Ammon's horn (tissue), 1 donor: ENCODE measurements at regions not wholly inside any gene's neighbourhood (a gene's known extent, or its start where the extent isn't known, plus 50 kb on each side); places are given as distances from the start of the nearest gene placed in this dataset.

Source experiments
- DNase-seq: peaks from one replicate; pipeline ENCODE4 v3.0.0-alpha.2; 2016; ENCODE audit warnings: low spot score

DNA sequence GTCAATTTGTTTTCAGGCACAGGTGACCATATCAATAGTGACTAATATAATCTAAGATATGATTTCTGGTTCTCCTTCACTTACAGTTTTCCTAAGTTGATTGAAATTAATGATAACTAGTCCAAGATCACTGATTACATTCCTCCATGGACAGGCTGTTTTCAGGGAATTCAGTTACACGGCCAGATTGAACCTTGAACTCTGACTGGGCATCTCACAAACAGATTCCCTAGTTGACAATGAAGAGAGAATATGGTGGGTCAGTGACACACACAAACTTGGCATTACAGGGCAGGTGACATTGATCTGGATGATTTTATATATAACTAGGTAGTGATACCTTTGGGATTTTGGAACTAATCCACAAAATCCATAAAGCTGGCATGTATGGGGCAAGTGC lies 110.2 kb upstream of the EGR2 start:
- no peak for DNase-seq

DNA sequence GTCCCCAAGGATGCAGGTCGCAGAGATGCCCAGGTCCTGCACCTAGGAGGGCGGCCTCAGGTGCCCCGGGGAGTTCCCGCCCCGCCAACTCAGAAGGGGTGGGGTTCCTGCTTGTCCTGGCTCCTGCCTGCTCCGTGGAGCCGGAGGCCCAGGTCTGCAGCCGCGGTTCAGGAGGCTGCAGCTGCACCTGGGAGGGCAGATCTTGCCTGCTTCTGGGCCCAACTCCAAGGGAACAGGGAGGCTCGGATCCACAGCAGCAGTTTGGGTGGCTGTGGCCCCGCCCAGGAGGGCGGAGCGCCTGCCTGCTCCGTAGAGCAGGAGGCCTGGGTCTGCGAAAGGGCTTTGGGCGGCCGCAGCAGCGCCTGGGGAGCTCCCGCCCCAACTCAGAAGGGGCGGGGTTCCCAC lies 108.2 kb upstream of the EGR2 start:
- no peak for DNase-seq

DNA sequence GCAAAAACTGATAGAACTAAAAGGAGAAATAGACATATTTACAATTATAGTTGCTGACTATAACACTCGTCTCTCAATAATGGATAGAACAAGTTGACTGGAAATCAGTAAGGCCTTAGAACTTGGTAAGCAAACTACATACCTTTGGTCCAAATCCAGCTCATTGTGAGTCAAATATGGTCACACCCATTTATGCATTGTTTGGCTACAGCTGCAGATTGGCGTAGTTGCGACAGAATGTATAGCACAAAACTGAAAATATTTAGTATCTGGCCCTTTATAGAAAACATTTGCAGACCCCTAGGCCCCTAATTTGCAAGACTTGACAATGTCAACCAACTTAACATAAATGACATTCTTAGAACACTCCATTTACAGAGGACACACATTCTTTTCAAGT lies 103.6 kb upstream of the EGR2 start:
- no peak for DNase-seq

DNA sequence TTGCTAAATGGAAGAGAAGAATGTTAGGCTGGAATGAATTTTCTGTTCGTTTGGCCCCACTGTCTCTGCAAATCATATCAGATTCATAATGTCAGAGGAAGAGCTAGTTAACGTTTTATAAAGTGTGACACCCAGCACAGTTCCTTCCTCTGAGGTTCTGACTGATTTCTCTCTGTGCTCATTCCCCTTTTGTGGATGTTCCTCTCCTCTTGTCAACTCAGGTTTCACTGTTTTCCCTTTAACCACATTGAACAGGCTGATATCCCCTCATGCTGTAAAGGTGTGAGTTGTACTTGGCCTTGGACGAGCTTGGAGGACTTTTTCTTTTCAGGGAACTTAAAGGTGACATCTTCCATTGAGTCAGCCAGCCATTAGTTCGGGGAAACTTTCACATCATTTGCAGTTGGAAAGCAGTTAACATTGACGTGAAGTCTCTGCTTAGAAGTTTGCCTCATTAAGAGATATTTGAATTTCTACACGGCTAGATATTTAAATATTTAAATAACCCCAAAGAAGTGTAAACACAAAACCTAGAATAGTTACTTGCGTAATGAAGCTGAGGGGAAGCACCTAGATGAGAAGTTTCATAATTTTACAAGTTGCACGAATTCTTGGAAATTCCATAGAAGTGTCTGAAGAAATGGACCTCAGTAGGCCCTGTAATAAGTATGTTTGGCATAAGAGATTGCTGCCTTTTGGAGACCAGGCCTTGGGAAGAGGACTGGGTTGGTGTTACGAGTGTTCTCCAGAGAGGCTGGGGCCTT lies 101.5 kb upstream of the EGR2 start:
- no peak for DNase-seq

DNA sequence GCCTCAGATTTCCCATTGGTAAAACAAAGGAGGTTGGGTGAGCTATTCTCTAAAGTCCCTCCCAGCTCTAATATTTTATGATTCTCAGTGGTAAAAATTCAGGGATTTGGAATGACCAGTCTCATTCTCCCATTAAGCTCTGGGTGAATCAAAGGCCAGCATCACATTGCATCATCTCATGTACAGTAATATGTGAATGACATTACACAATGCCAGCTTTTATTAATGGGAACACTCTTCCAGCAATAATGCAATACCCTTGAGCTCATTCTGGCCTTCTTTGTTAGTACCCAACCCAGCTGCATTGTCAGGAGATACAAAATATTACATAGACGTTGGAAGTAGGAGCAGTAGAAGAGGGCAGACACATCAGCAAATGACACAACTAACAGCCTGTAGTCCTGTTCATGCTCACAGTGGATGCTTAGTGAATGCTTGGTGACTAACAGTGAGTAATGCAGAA lies 100.0 kb upstream of the EGR2 start:
- DNase-seq: no peak

DNA sequence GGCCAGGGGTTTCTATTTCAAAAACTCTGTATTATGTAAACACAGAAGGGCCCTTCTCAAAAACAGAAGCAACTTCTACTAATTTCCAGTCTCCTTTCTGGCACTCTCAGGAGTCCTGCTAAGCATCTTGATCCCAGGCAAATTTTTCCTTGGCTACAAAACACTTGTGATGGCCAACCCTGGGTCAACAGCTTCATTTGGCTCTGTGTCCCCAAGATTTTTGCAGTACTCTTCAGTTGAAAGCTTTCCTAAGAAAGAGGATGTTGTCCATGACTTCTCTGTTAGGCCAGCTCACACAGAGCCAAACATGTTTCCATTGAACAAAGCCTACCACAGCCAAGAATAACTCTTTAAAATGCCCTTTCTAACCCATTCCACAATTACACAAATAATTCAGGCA lies 99.0 kb upstream of the EGR2 start:
- no peak for DNase-seq

DNA sequence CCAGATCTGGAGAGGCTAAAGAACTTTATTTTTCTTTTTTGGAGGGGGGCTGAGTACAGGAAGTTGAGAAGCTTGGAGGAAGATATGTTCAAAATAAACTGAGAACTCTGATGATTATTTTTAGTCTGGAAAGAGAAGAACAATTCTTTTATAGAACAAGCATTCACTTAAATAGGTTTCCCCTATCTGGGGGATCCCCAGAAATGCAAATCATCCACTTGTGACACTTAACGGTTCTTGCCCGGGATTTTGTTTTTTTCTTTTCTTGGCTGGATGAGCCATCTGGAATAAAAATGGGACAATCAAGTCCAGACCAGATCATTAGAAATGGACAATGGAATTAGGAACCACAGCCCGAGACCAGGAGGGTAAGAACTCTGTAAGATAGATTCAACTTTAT lies 95.9 kb upstream of the EGR2 start:
- no peak for DNase-seq

DNA sequence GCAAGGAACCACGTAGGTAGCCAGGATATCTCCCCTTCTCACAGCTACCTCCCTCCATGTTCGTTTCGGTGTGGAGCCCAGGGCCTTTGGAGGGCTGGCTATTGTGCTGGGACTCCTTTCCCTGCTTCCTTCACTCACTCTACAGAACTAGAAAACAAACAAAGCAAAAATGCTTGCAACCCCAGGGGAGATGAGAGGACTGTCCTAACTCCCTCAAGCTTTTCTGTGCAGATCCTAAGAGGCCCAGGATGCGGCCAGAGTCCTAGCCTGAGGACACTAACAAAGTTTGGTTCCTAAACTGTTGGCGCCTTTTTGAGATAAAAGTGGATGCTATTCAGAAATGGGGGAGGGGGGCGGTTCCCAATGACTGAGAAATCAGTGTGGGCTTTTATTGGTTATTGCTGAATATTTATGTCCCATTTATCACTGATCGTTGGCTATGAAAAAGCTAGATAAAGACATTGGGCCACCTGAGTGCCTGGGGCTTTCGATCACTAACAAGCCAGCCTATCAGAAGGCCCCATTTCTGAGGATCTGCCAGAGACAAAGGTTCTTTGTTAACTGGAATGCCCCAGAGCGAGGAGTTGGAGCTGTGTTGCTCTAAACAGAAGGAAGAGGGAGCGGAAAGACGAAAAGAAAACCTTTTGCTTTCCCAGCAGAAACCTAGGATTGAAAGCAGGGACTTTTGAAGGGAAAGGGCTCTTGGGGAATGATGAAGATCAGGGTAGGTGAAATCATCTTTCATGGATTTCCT lies 95.2 kb upstream of the EGR2 start:
- DNase-seq: peak; percentile 58

DNA sequence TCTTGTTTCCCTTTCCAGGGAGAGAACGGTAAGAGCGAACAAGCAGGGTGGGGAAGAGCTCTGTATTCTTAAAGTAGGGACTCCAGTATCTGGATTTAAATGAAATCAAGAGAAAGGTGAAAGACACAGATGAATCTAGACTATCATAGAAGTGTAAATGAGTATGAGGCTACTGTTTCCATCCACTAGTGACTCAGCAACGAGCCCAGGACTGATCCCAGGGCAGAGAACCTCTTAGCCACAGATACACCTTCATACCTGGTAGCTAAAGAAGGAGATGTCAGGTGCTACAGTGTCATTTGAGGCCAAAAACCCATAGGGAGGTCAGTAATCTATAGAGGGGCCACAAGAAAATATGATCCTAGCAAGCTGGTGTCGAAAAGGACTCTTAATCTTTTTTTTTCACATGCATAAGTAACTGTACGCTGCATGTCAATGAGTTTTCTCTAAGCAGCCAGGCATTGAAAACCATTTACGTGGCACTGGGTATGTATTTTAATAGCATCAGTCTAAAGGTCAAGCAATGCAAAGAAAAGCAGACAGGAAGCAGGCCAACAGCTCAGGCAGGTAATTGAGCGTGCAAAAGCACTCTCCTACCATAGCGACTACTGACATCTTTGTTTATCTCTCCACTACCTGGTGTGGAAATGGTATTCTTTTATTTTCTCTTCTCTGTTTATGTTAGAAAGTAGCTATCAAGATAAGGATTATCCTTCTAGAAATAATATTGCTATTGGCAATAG lies 91.5 kb upstream of the EGR2 start:
- no peak for DNase-seq

DNA sequence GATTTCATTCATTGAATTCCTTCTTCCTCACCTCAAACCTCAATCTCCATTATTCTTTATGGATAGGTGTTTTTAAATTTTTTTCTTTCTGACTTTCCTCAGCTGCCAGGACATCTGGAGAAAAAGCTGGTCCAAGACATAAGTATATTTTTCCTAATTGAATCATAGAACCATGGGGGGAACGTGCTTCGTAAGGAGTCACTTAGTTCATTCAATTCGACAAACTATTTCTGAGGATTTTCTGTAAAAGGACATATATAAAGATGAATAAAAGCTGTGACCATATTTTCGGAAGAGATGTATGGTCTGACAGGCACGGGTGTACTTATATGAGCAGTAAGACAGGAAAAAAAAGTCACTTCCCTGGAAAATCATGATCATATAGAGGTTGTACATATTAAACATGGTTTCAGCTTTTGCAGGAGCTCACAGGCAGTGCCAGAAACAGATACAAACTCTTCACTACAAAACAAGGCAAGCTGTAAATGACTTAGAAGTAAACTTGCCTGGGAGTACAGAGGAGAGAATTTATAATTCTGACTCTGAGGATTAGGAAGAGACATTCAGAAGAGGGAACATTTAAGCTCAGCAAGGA lies 88.2 kb upstream of the EGR2 start:
- DNase-seq: no peak

DNA sequence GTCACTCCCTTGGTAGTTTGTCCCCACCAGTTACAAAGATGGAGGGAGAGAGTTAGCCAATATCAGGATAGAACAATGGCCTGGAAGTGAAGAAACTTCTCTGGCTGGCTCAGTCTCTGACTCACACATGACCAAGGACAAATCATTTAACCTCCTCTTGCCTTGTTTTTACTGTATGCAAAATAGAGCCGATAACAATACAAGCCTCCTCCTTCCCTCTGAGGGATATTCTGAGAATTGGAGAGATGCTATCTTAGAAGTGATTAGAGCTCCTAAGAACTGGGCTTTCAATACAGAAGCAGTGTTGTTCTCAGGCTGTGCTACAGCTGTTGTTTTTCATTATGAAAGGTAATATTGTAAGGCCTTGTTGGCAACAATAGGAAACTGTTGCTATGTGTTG lies 87.7 kb upstream of the EGR2 start:
- DNase-seq: no peak

DNA sequence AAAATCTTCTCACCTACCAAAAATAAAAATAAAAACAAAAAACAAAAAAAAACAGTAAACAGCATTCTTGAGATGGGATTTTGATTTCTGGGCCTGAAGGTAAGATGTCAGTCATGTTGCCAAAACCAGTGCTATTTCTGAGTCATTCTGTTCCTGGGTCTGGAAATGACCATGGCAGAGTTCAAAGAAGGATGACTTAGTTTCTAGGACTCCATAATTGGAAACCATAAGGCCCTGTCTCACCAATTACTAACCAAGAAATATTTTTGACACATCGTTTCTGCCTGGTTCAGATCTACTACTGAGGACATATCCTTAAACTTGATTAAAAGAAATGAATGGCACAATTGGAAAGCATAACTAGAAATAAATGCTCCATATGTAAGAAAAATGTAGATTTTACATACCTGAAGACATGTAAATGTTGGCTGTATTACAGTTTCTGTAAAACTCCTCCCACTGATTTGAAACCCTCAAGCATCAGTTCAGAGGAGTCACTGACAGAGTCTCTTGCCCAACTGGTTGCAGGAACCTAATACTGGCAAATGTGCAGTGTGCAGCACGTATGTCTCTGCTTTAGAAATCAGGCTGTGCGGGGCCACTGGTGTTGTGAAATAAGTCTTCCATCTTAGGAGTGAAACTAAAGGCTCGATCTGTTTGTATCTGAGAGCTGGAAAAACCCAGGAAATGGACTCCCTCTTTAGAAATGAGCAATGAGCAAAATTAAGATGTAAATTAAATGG lies 84.8 kb upstream of the EGR2 start:
- no peak for DNase-seq

DNA sequence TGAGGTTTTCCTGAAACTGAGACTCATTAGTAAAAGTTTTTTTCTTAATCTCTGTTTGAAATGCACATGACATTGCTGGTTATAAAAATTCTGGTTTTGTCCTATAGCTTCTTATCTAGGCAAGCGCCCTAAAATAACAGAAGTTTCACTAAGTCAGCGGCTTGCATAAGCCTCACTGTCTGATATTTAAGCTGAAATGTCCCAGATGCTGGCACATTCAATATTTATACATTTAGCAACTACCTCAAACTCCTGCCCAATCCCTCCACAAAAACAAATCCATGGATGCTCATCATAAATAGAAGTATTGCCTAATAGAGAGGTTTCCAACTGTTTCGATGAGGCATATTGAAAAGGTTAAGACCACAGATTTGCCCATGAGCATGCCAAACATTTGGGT lies 83.1 kb upstream of the EGR2 start:
- DNase-seq: no peak

DNA sequence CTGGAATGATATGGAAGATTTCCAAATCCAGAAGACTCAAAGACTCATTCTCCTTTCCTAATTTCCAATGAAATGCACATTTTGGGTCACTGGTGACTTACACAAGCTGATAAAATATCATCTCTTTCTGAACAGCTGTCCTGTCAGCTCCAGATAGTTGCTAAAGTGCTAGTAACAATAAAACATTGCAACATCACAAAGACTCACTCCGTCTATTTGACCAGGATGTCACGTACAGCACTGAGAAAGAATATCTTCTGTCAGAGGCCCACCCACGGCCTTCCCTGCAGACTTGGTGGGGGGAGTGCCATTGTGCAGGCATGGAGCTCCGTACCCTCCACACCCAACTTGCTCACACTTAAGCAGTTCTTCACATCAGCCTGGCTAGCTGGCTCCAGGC lies 78.9 kb upstream of the EGR2 start:
- no peak for DNase-seq

DNA sequence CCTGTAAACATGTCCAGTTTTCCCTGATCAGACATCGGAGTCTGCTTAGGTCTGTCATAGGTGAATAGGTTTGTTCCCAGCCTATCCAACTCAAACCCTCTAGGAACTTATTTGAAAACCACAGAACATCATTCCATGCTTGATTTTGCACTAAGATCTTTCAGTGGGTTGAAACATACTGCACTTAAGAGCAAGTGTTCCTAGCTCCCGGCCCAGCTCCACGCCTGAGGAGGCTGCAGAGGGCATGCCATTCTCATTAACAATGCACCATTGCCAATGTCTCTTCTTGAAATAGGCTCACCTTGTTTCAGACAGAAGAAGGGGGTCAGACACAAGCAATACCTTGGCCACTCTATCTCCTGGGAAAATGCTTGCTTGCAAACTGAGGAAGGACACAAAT lies 78.0 kb upstream of the EGR2 start:
- no peak for DNase-seq

DNA sequence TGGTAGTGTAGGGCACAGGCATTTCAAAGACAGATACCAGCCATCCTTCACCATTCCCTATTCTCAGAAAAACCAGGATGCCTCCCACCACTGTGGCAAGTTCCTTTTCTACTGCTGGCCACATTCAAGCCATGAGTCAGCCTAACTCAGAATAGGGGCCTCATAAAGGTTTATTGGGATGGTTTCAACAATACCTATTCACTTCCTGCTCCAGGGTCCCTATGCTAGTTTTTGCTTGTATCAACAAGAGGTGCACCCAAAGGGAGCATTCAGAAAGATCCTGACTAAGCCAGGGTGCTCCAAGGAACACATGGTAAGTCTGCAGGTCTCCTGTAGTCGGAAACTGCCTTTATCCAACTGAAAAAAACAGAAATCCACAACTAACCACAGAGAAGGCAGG lies 76.9 kb upstream of the EGR2 start:
- no peak for DNase-seq

DNA sequence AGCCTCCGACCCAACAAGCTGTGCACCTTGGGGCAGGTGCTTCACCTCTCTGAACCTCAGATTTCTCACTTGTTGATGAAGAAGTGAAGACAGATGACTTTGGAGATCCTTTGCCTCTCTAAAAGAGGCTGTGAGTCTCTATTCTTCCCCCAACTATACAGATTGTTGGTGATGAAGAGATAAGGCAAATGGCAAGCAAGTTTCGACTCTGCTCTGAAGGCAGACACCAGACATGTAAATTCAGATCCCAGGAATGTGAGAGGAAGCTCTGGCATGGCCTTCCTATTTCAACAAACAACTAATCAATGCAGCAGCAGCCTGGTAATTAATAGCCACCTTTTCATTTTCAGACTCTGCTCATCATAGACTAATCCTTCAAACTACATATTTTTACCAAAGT lies 74.2 kb upstream of the EGR2 start:
- no peak for DNase-seq

DNA sequence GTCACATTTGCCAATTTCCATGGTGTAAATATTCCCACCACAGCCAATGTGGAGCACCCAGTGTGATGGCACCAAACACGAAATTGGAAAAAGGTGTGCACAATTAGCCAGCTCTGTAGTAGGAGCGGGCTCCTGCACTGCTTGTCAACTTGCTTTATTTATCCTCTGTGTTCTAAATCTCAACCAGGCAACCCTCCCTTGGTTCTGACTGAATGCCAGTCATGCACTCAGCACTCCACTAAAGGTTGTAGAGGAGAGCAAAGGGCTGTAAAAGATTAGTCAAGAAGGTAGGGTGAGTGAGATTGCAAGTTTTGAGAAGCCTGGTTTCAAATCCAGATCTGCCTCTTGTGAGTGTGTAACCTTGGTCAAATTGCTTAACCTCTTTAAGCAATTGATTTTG lies 71.5 kb upstream of the EGR2 start:
- DNase-seq: no peak

DNA sequence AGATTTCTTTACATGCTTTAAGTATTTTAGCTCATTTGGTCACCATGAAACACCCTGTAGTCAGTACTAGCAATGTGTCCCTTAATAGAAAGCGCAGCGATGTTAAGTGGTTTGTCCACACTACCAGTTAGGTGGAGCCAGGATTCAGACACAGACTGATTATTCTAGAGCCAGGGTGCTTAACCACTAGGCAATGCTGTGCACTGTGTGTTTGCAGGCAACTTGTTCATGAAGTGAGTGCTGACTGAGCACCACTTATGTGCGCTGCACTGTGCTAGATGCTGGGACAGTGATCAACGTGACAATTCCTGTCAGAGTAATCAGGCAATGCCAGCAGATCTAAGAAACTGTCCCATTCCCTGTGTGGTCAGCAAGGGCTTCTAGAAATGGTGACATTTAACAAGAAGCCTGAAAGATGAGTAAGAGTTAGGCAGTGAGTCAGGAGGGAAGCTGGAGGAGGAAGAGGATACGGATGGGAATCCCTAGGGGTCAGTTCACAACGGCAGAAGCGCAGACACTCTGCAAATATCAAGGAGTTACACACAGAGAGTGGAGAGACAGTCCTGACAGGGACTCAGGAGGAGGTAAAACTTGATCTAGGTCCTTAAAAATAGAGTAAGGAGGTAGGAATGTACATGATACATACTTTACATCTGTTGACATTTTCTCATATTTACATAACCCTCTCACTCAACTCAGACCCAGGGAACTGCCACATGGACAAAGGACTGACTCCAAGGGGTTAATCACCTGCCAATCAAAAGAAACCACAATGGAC lies 69.7 kb upstream of the EGR2 start:
- no peak for DNase-seq

DNA sequence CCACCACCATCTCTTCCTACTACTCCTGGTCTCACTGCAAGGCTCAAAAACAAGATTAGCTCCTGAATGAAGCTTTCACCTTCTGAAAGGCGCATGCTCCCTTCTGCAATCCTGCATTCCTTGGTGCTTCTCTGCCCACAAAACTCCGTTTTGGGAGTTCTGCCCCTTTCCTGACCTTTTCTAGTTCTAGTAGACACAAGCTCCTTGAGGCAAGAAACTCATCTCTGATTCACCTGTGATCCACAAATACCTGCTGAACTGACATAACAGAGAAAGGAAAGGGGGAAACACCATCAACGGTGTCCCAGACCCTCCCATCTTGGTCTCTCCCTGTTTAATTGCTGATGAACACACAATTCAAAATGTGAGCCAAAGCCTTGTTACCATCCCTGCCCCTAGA lies 64.0 kb upstream of the EGR2 start:
- no peak for DNase-seq

DNA sequence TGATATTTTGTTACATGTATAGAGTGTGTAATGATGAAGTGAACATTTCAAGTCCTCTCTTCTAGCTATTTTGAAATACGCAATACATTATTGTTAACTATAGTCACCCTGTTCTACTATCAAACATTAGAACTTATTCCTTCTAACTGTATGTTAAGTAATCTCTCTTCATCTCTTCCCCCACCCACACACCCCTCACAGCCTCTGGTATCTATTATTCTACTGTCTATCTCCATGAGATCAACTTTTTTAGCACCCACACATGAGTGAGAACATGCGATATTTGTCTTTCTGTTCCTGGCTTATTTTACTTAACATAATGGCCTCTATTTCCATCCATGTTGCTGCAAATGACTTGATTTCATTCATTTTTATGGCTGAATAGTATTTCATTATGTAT lies 57.7 kb upstream of the EGR2 start:
- DNase-seq: no peak
